Mesenchymal stem cell (in vitro differentiated cells and primary cell): ENCODE measurements at regions not wholly inside any gene's neighbourhood (a gene's known extent, or its start where the extent isn't known, plus 50 kb on each side); places are given as distances from the start of the nearest gene placed in this dataset.

Experiments
- DNase-seq: peaks from one replicate; pipeline ENCODE4 v3.0.0-alpha.2; 2013
- H2AFZ ChIP-seq: one replicate; pipeline ENCODE4 v1.6.1; 2013; ENCODE audit warnings: low read depth, mild to moderate bottlenecking, control low read depth, inconsistent platforms, low read length, moderate library complexity
- H2AK5ac ChIP-seq: 2 replicates; pipeline ENCODE4 v1.6.1; 2013; ENCODE audit warnings: low read length, moderate library complexity, mild to moderate bottlenecking, inconsistent platforms; ENCODE audit not compliant: severe bottlenecking
- H2BK120ac ChIP-seq: one replicate; pipeline ENCODE4 v1.6.1; 2013; ENCODE audit warnings: low read depth, mild to moderate bottlenecking, inconsistent platforms, low read length, moderate library complexity
- H2BK12ac ChIP-seq, 2 experiments: one replicate each; pipeline ENCODE4 v1.6.1; 2013; ENCODE audit warnings: inconsistent platforms in 2 of 2, low read length in 2 of 2, mild to moderate bottlenecking in 2 of 2, moderate library complexity in 2 of 2, control low read depth in 1 of 2
- H2BK15ac ChIP-seq: one replicate; pipeline ENCODE4 v1.6.1; 2013; ENCODE audit warnings: mild to moderate bottlenecking, low read depth, inconsistent platforms; ENCODE audit not compliant: poor library complexity, severe bottlenecking
- H2BK5ac ChIP-seq: 2 replicates; pipeline ENCODE4 v1.6.1; 2013; ENCODE audit warnings: low read depth, mild to moderate bottlenecking, low read length, control low read depth, inconsistent platforms; ENCODE audit not compliant: poor library complexity, severe bottlenecking
- H3K14ac ChIP-seq, 2 experiments: one replicate each; pipeline ENCODE4 v1.6.1; 2013; ENCODE audit warnings: inconsistent platforms in 2 of 2, low read length in 2 of 2, control low read depth in 1 of 2, mild to moderate bottlenecking in 1 of 2, moderate library complexity in 1 of 2
- H3K18ac ChIP-seq, 2 experiments: one replicate each; pipeline ENCODE4 v1.6.1; 2013; ENCODE audit warnings: inconsistent platforms in 2 of 2, low read length in 2 of 2, control low read depth in 1 of 2, low read depth in 1 of 2, mild to moderate bottlenecking in 1 of 2
- H3K23ac ChIP-seq, 2 experiments: one replicate each; pipeline ENCODE4 v1.6.1; 2013; ENCODE audit warnings: inconsistent platforms in 2 of 2, low read length in 2 of 2, mild to moderate bottlenecking in 2 of 2, moderate library complexity in 2 of 2, control low read depth in 1 of 2
- H3K27ac ChIP-seq: 2 replicates; pipeline ENCODE4 v1.5.1; 2013; ENCODE audit warnings: mild to moderate bottlenecking, moderate library complexity, low read length, control low read depth, inconsistent platforms; ENCODE audit not compliant: poor library complexity, severe bottlenecking
- H3K27me3 ChIP-seq, 2 experiments: 2 replicates each; pipeline versions ENCODE4 v1.6.1 to v1.7.0; 2013; ENCODE audit warnings: low read length in 2 of 2, mild to moderate bottlenecking in 2 of 2, moderate library complexity in 2 of 2, control low read depth in 1 of 2, inconsistent platforms in 1 of 2; ENCODE audit not compliant: control insufficient read depth in 1 of 2, insufficient read depth in 1 of 2
- H3K36me3 ChIP-seq, 2 experiments: 2 replicates each; pipeline versions ENCODE4 v1.6.1 to v1.7.0; 2013; ENCODE audit warnings: low read length in 2 of 2, control low read depth in 1 of 2, inconsistent platforms in 1 of 2, low read depth in 1 of 2, mild to moderate bottlenecking in 1 of 2; ENCODE audit not compliant: insufficient read depth in 2 of 2, control insufficient read depth in 1 of 2
- H3K4ac ChIP-seq, 2 experiments: one replicate each; pipeline ENCODE4 v1.6.1; 2013; ENCODE audit warnings: inconsistent platforms in 2 of 2, low read length in 2 of 2, mild to moderate bottlenecking in 2 of 2, moderate library complexity in 2 of 2, control low read depth in 1 of 2, low read depth in 1 of 2
- H3K4me1 ChIP-seq: 2 replicates; pipeline ENCODE4 v1.6.1; 2013; ENCODE audit warnings: low read depth, low read length, control low read depth; ENCODE audit not compliant: control insufficient read depth, insufficient read depth
- H3K4me2 ChIP-seq: 2 replicates; pipeline ENCODE4 v1.6.1; 2013; ENCODE audit warnings: low read length, mild to moderate bottlenecking, inconsistent platforms; ENCODE audit not compliant: poor library complexity, severe bottlenecking
- H3K4me3 ChIP-seq, 2 experiments: 2 replicates each; pipeline versions ENCODE4 v1.5.1 to v1.7.0; 2013; ENCODE audit warnings: low read length in 2 of 2, mild to moderate bottlenecking in 2 of 2, control low read depth in 1 of 2, low read depth in 1 of 2; ENCODE audit not compliant: insufficient read depth in 1 of 2
- H3K79me1 ChIP-seq: replicated peaks from 2 replicates; pipeline ENCODE4 v1.6.1; 2013; ENCODE audit warnings: mild to moderate bottlenecking, control low read depth, low read length, inconsistent platforms; ENCODE audit not compliant: poor library complexity, severe bottlenecking
- H3K9ac ChIP-seq: 2 replicates; pipeline ENCODE4 v1.7.0; 2013; ENCODE audit warnings: mild to moderate bottlenecking, low read length, moderate library complexity
- H3K9me3 ChIP-seq: 2 replicates; pipeline ENCODE4 v1.7.0; 2013; ENCODE audit warnings: mild to moderate bottlenecking, low read length; ENCODE audit not compliant: control insufficient read depth
- H4K8ac ChIP-seq: one replicate; pipeline ENCODE4 v1.6.1; 2013; ENCODE audit warnings: inconsistent platforms, mild to moderate bottlenecking, low read length, moderate library complexity
- H4K91ac ChIP-seq: one replicate; pipeline ENCODE4 v1.6.1; 2013; ENCODE audit warnings: mild to moderate bottlenecking, low read length, inconsistent platforms
- WGBS: methylation state at CpG from one replicate; pipeline ENCODE4 v1.1.7; 2013; ENCODE audit warnings: mixed read lengths; 5-methylcytosine and 5-hydroxymethylcytosine counted together

GRCh38 chr4:111031596-111031995, 408.7 kb upstream of the PITX2 start:
- H4K91ac ChIP-seq, result no peak overlapping the region
- no peak overlapping the region for H3K14ac ChIP-seq
- H3K27ac ChIP-seq, result no peak overlapping the region
- H2BK120ac ChIP-seq, result no peak overlapping the region
- H3K18ac ChIP-seq, result no peak overlapping the region
- H4K8ac ChIP-seq, result no peak overlapping the region
- no peak overlapping the region for H3K23ac ChIP-seq
- no peak overlapping the region for H2AFZ ChIP-seq
- no peak overlapping the region for H3K4ac ChIP-seq
- H3K36me3 ChIP-seq, result no peaks in the 10 kb centered on the region
- WGBS, result 100% methylated on average over 1 of the region's 3 CpGs
- no peak overlapping the region for H3K9ac ChIP-seq
- H2BK12ac ChIP-seq, result no peak overlapping the region
- H3K4me2 ChIP-seq, result no peak overlapping the region
- DNase-seq, result no peak
- no peaks in the 10 kb centered on the region for H3K27me3 ChIP-seq
- no peaks in the 10 kb centered on the region for H3K9me3 ChIP-seq
- no peak overlapping the region for H3K4me3 ChIP-seq
- no peak overlapping the region for H2BK5ac ChIP-seq
- H3K79me1 ChIP-seq, result no peaks in the 10 kb centered on the region
- no peak overlapping the region for H2BK15ac ChIP-seq
- no peak overlapping the region for H2AK5ac ChIP-seq
- H3K4me1 ChIP-seq, result no peaks in the 10 kb centered on the region

GRCh38 chr4:111037591-111038360, 414.9 kb upstream of the PITX2 start:
- H3K27me3 ChIP-seq, result no peaks in the 10 kb centered on the region
- no peak for DNase-seq

GRCh38 chr4:111040904-111041303, 418.0 kb upstream of the PITX2 start:
- Histone ChIP-seq H3K79me1 (no peaks in the 10 kb centered on the region), H3K36me3 (no peaks in the 10 kb centered on the region), H4K8ac (no peak overlapping the region), H3K4me2 (no peak overlapping the region), H2AFZ (no peak overlapping the region), H2BK15ac (no peak overlapping the region), H2AK5ac (no peak overlapping the region), H3K27me3 (no peaks in the 10 kb centered on the region), H3K4me1 (no peaks in the 10 kb centered on the region), H3K23ac (no peak overlapping the region), H2BK120ac (no peak overlapping the region), H2BK5ac (no peak overlapping the region), H3K4me3 (no peak overlapping the region), H3K4ac (no peak overlapping the region), H3K14ac (no peak overlapping the region), H3K9ac (no peak overlapping the region), H2BK12ac (no peak overlapping the region), H3K27ac (no peak overlapping the region), H4K91ac (no peak overlapping the region), H3K18ac (no peak overlapping the region), H3K9me3 (peaks cover 2% of the 10 kb centered on the region)
- no peak for DNase-seq

More at GRCh38 chr4:111037591-111038360, 414.9 kb upstream of the PITX2 start:
- Histone ChIP-seq H3K14ac (no peak overlapping the region), H3K9ac (no peak overlapping the region), H3K9me3 (peaks cover 2% of the 10 kb centered on the region), H3K79me1 (no peaks in the 10 kb centered on the region), H2BK120ac (no peak overlapping the region), H2BK5ac (no peak overlapping the region), H4K8ac (no peak overlapping the region), H2AK5ac (no peak overlapping the region), H3K36me3 (no peaks in the 10 kb centered on the region), H4K91ac (no peak overlapping the region), H3K4me1 (no peaks in the 10 kb centered on the region), H3K27ac (no peak overlapping the region), H3K23ac (no peak overlapping the region), H2BK12ac (no peak overlapping the region), H3K18ac (no peak overlapping the region), H2BK15ac (no peak overlapping the region), H2AFZ (no peak overlapping the region), H3K4ac (no peak overlapping the region), H3K4me2 (no peak overlapping the region), H3K4me3 (no peak overlapping the region)
- WGBS, result 51% methylated on average over 4 of the region's 7 CpGs

- DNase-seq, result no peak
- Histone ChIP-seq H3K23ac (no peak overlapping the region), H3K27me3 (no peaks in the 10 kb centered on the region), H3K14ac (no peak overlapping the region), H3K36me3 (no peaks in the 10 kb centered on the region), H2AK5ac (no peak overlapping the region), H4K8ac (no peak overlapping the region), H3K4me3 (no peak overlapping the region), H2BK5ac (no peak overlapping the region), H3K9me3 (peaks cover 2% of the 10 kb centered on the region), H3K9ac (no peak overlapping the region), H3K4ac (no peak overlapping the region), H3K79me1 (no peaks in the 10 kb centered on the region), H3K27ac (no peak overlapping the region), H4K91ac (no peak overlapping the region), H2AFZ (no peak overlapping the region), H2BK12ac (no peak overlapping the region), H3K18ac (no peak overlapping the region), H2BK120ac (no peak overlapping the region), H3K4me2 (no peak overlapping the region), H3K4me1 (peaks cover 2% of the 10 kb centered on the region), H2BK15ac (no peak overlapping the region)
- 100% methylated on average over 2 of the region's 5 CpGs for WGBS
These were observed 420.4 kb upstream of the PITX2 start for GRCh38 chr4:111043286-111043685.
